ENCODE measurements at regions not wholly inside any gene's neighbourhood (a gene's known extent, or its start where the extent isn't known, plus 50 kb on each side); places are given as distances from the start of the nearest gene placed in this dataset.

DNA sequence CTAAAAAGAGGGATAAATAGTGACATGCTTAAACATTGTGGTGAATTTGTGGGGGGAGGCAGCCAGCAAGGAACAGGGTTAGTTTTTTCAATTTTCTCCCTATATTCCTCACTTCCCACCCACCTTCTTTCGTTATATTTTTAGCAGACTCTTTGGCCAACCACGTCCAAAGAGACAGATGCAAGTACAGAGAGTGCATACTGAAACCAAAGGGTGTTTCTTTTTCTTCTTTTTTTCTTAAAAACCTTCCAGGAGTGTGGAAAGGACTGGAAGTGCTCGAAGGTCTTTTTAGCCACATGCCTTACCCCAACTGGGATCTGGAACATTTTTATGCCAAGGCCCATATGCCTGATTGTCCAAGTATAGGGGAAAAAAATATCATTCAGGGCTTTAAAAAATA is 59.0 kb downstream of the TNP1 start:
- Histone ChIP-seq H3K4me3 (no peak overlapping the region), H3K27me3 (no peaks in the 10 kb centered on the region), H3K36me3 (no peaks in the 10 kb centered on the region), H3K4me1 (no peaks in the 10 kb centered on the region), H3K9me3 (no peaks in the 10 kb centered on the region), H3K27ac (peak overlapping the region in 1 of 2 donors; percentile 0)
- DNase-seq, result no peak
- no peak for ATAC-seq
- TF ChIP-seq, protein P1, sequence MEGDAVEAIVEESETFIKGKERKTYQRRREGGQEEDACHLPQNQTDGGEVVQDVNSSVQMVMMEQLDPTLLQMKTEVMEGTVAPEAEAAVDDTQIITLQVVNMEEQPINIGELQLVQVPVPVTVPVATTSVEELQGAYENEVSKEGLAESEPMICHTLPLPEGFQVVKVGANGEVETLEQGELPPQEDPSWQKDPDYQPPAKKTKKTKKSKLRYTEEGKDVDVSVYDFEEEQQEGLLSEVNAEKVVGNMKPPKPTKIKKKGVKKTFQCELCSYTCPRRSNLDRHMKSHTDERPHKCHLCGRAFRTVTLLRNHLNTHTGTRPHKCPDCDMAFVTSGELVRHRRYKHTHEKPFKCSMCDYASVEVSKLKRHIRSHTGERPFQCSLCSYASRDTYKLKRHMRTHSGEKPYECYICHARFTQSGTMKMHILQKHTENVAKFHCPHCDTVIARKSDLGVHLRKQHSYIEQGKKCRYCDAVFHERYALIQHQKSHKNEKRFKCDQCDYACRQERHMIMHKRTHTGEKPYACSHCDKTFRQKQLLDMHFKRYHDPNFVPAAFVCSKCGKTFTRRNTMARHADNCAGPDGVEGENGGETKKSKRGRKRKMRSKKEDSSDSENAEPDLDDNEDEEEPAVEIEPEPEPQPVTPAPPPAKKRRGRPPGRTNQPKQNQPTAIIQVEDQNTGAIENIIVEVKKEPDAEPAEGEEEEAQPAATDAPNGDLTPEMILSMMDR (IDR thresholded peaks at IDR 0.05), result no peak
- intact Hi-C loops (cut with DNase I), result no loop called here

DNA sequence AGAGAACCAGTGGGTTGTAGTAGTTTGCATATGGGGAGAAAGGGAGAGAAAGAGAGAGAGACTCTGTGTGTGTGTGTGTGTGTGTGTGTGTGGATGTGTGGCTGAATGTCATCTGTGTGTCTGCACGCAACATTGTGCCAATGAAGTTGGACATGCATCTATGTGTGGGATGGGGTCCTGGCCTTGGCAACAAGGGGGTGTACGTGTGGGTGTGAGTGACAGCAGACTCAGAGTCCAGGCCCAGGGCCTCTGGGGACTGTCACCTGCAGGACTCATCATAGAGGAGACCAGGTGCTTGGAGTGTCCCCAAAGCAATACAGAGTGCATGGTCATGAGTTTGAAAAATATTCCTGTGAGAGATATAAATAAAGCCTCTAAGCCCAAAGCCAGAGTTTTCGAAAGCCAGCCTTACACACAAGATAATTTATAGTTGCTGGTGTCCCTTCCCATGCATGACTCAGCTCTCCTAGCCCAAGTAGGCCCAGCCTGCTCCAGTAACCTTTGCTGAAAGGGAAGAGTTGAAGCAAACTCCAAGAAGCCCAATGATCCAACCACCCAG is 59.9 kb downstream of the TNP1 start:
- Histone ChIP-seq H3K4me3 (no peak overlapping the region), H3K27me3 (no peaks in the 10 kb centered on the region), H3K27ac (peak overlapping the region in 1 of 2 donors; percentile 0), H3K36me3 (no peaks in the 10 kb centered on the region), H3K9me3 (no peaks in the 10 kb centered on the region), H3K4me1 (no peaks in the 10 kb centered on the region)
- ATAC-seq, result peak; percentile 54
- no peak for DNase-seq
- intact Hi-C loops (cut with DNase I), result no loop called here
- TF ChIP-seq, protein P1 (IDR thresholded peaks at IDR 0.05), result no peak

DNA sequence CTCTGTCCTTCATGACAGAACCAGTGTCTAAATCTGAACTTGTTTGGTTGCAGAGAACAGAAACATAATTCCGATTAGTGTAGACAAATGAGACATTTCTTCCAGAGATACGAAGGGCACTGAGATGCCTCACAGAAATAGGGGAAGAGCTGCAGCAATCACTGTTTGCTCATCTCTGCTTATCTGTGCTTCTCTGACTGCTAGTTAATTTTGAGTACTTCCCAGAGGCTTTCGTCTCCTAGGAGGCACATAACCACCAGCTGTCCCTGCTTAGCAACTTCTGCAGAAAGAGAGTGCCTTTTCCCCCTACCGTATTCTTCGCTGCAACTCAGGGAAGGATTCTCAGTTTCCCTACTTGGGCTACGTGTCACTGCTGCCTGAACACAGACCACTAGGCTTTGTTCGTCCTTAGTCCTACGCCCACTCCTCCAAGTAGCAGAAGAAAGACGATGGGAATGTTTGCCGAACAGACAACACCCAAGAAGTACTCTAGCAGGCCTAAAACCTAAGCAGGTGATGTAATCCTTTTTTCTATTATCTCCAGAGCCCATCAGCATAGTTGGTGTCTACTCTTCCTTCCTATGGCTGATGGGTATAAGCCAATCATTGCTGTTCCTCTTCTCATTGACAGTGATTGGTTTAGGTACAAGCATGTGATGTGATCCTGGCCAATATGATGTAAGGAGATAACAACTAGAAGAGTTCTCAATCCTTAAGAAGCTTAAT is 63.6 kb downstream of the TNP1 start:
- Histone ChIP-seq H3K4me3 (no peak overlapping the region), H3K9me3 (no peaks in the 10 kb centered on the region), H3K36me3 (no peaks in the 10 kb centered on the region), H3K4me1 (no peaks in the 10 kb centered on the region), H3K27ac (no peak overlapping the region), H3K27me3 (no peaks in the 10 kb centered on the region)
- intact Hi-C loops (cut with DNase I), result no loop called here
- DNase-seq, result no peak
- ATAC-seq, result no peak
- TF ChIP-seq, protein P1 (IDR thresholded peaks at IDR 0.05), result no peak

DNA sequence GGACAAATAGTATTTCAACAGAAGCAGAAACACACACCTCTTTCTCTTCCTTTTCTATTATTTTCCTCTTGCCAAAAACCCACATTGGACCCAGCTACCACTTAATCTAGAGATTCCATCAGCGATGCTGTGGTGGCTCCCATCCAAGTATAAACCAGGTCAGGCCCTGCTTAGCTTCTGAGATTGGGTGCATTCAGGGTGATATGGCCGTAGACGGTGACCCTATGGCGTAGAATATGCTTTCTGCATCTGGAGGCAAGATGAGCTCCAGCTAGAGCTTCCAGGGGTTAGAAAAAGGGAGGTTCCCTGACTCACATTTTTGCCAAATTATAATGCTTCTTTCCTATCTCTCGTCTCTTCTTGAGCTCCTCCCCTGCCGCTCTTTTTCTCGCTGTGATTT is 66.5 kb downstream of the TNP1 start:
- ATAC-seq, result no peak
- no peaks in the 10 kb centered on the region for H3K4me1 ChIP-seq

More for the DNA sequence above, 66.5 kb downstream of the TNP1 start:
- H3K36me3 ChIP-seq, result no peaks in the 10 kb centered on the region
- H3K27ac ChIP-seq, result peak overlapping the region in 1 of 2 donors; percentile 30
- H3K4me3 ChIP-seq, result no peak overlapping the region
- DNase-seq, result no peak
- H3K27me3 ChIP-seq, result no peaks in the 10 kb centered on the region
- no peaks in the 10 kb centered on the region for H3K9me3 ChIP-seq
- TF ChIP-seq, protein P1 (IDR thresholded peaks at IDR 0.05), result no peak
- intact Hi-C loops (cut with DNase I), result no loop called here

All from left lung (tissue), 4 donors.